ENCODE measurements at regions not wholly inside any gene's neighbourhood (a gene's known extent, or its start where the extent isn't known, plus 50 kb on each side); places are given as distances from the start of the nearest gene placed in this dataset.
A peak's percentile ranks its signal among the peaks of the same experiment; 100 is the strongest.
"Not testable (repeated sequence)": the region's sequence is repeated elsewhere in the genome, so short reads cannot be mapped to it uniquely, and the experiment has no call there.

GRCh38 chr12:131564845-131565244 is 146.0 kb upstream of the SFSWAP start:
- H3K27me3 Mint-ChIP-seq (ENCODE audit: low read depth in 3 of 3), result peaks cover 0 to 2% (median 2%) of the 10 kb centered on the region in 3 donors
- H3K36me3 Mint-ChIP-seq, result no peaks in the 10 kb centered on the region
- H3K4me1 Mint-ChIP-seq, result peaks cover 0 to 1% of the 10 kb centered on the region in 2 donors
- H3K9me3 Mint-ChIP-seq, result peaks cover 0 to 2% (median 0%) of the 10 kb centered on the region in 6 donors
- H3K4me3 Mint-ChIP-seq, result no peak overlapping the region
- H3K27ac Mint-ChIP-seq, result peak overlapping the region in 1 of 6 donors; percentile 71
- no peak for DNase-seq

- H3K27ac Mint-ChIP-seq, result peak overlapping the region in 1 of 6 donors; percentile 71
- peaks cover 0 to 2% (median 2%) of the 10 kb centered on the region in 3 donors for H3K27me3 Mint-ChIP-seq (ENCODE audit: low read depth in 3 of 3)
- no peak for DNase-seq
- H3K36me3 Mint-ChIP-seq, result no peaks in the 10 kb centered on the region
- H3K4me1 Mint-ChIP-seq, result no peaks in the 10 kb centered on the region
- H3K9me3 Mint-ChIP-seq, result peaks cover 0 to 2% (median 0%) of the 10 kb centered on the region in 6 donors
- no peak overlapping the region for H3K4me3 Mint-ChIP-seq
Measured at GRCh38 chr12:131565267-131566015, 145.4 kb upstream of the SFSWAP start.

GRCh38 chr12:131568336-131568735 is 142.6 kb upstream of the SFSWAP start:
- H3K27me3 Mint-ChIP-seq (ENCODE audit: low read depth in 3 of 3), result peaks cover 2 to 3% (median 2%) of the 10 kb centered on the region in 3 donors
- DNase-seq, result no peak
- H3K9me3 Mint-ChIP-seq, result peaks cover 0 to 2% (median 0%) of the 10 kb centered on the region in 6 donors
- no peaks in the 10 kb centered on the region for H3K4me1 Mint-ChIP-seq
- H3K4me3 Mint-ChIP-seq, result no peak overlapping the region
- no peak overlapping the region for H3K27ac Mint-ChIP-seq
- H3K36me3 Mint-ChIP-seq, result no peaks in the 10 kb centered on the region

- H3K27ac Mint-ChIP-seq, result no peak overlapping the region
- DNase-seq, result no peak
- H3K27me3 Mint-ChIP-seq (ENCODE audit: low read depth in 3 of 3), result peaks cover 2 to 3% (median 2%) of the 10 kb centered on the region in 3 donors
- H3K4me3 Mint-ChIP-seq, result no peak overlapping the region
- peaks cover 0 to 2% (median 0%) of the 10 kb centered on the region in 6 donors for H3K9me3 Mint-ChIP-seq
- no peaks in the 10 kb centered on the region for H3K4me1 Mint-ChIP-seq
- no peaks in the 10 kb centered on the region for H3K36me3 Mint-ChIP-seq
Measured at GRCh38 chr12:131570596-131570995, 140.3 kb upstream of the SFSWAP start.

GRCh38 chr12:131571827-131572226 is 139.1 kb upstream of the SFSWAP start:
- Mint-ChIP-seq H3K9me3 (peaks cover 0 to 2% (median 0%) of the 10 kb centered on the region in 6 donors), H3K4me3 (no peak overlapping the region), H3K36me3 (no peaks in the 10 kb centered on the region), H3K4me1 (no peaks in the 10 kb centered on the region), H3K27me3 (ENCODE audit: low read depth in 3 of 3) (peaks cover 2 to 4% (median 3%) of the 10 kb centered on the region in 3 donors), H3K27ac (peak overlapping the region in 1 of 6 donors; percentile 50)
- DNase-seq, result no peak

- Mint-ChIP-seq H3K4me1 (no peaks in the 10 kb centered on the region), H3K4me3 (no peak overlapping the region), H3K27ac (no peak overlapping the region), H3K9me3 (peaks cover 0 to 2% (median 0%) of the 10 kb centered on the region in 6 donors), H3K27me3 (ENCODE audit: low read depth in 3 of 3) (peaks cover 2 to 4% (median 3%) of the 10 kb centered on the region in 3 donors), H3K36me3 (no peaks in the 10 kb centered on the region)
- DNase-seq, result no peak
Measured at GRCh38 chr12:131572626-131573025, 138.3 kb upstream of the SFSWAP start.

- Mint-ChIP-seq H3K27ac (no peak overlapping the region), H3K36me3 (no peaks in the 10 kb centered on the region), H3K4me3 (no peak overlapping the region), H3K4me1 (no peaks in the 10 kb centered on the region), H3K27me3 (ENCODE audit: low read depth in 3 of 3) (peaks cover 2 to 4% (median 4%) of the 10 kb centered on the region in 3 donors), H3K9me3 (peaks cover 0 to 2% (median 0%) of the 10 kb centered on the region in 6 donors)
- no peak for DNase-seq
Measured at GRCh38 chr12:131573631-131574394, 137.1 kb upstream of the SFSWAP start.

- no peak for DNase-seq
- Mint-ChIP-seq H3K27me3 (ENCODE audit: low read depth in 3 of 3) (peaks cover 2 to 4% (median 4%) of the 10 kb centered on the region in 3 donors), H3K36me3 (no peaks in the 10 kb centered on the region), H3K9me3 (no peaks in the 10 kb centered on the region), H3K27ac (no peak overlapping the region), H3K4me1 (no peaks in the 10 kb centered on the region), H3K4me3 (no peak overlapping the region)
Measured at GRCh38 chr12:131574395-131574771, 136.5 kb upstream of the SFSWAP start.

GRCh38 chr12:131575371-131575770 is 135.5 kb upstream of the SFSWAP start:
- Mint-ChIP-seq H3K27ac (no peak overlapping the region), H3K4me1 (no peaks in the 10 kb centered on the region), H3K4me3 (no peak overlapping the region), H3K27me3 (ENCODE audit: low read depth in 3 of 3) (peaks cover 0 to 4% (median 4%) of the 10 kb centered on the region in 3 donors), H3K36me3 (no peaks in the 10 kb centered on the region), H3K9me3 (no peaks in the 10 kb centered on the region)
- DNase-seq, result no peak

GRCh38 chr12:131576734-131577133 is 134.2 kb upstream of the SFSWAP start:
- peak overlapping the region in 1 of 6 donors; percentile 64 for H3K27ac Mint-ChIP-seq
- H3K36me3 Mint-ChIP-seq, result not testable (repeated sequence)

GRCh38 chr12:131577766-131578165 is 133.1 kb upstream of the SFSWAP start:
- Mint-ChIP-seq H3K27me3 (ENCODE audit: low read depth in 3 of 3) (peaks cover 0 to 5% (median 2%) of the 10 kb centered on the region in 3 donors), H3K9me3 (no peaks in the 10 kb centered on the region), H3K4me1 (no peaks in the 10 kb centered on the region), H3K4me3 (no peak overlapping the region), H3K27ac (no peak overlapping the region), H3K36me3 (no peaks in the 10 kb centered on the region)
- DNase-seq, result no peak

More at GRCh38 chr12:131576734-131577133, 134.2 kb upstream of the SFSWAP start:
- H3K4me1 Mint-ChIP-seq; DNase-seq; H3K27me3 Mint-ChIP-seq (ENCODE audit: low read depth in 3 of 3); H3K9me3 Mint-ChIP-seq; H3K4me3 Mint-ChIP-seq: not testable (repeated sequence)

GRCh38 chr12:131578828-131579470 is 131.9 kb upstream of the SFSWAP start:
- Mint-ChIP-seq H3K27me3 (ENCODE audit: low read depth in 3 of 3) (peaks cover 3 to 7% (median 5%) of the 10 kb centered on the region in 3 donors), H3K4me3 (no peak overlapping the region), H3K27ac (no peak overlapping the region), H3K36me3 (no peaks in the 10 kb centered on the region), H3K4me1 (no peaks in the 10 kb centered on the region), H3K9me3 (no peaks in the 10 kb centered on the region)
- DNase-seq, result no peak

GRCh38 chr12:131583090-131583712 is 127.7 kb upstream of the SFSWAP start:
- Mint-ChIP-seq H3K27me3 (ENCODE audit: low read depth in 3 of 3) (peaks cover 5 to 7% (median 5%) of the 10 kb centered on the region in 3 donors), H3K9me3 (no peaks in the 10 kb centered on the region), H3K4me3 (no peak overlapping the region), H3K27ac (no peak overlapping the region), H3K36me3 (no peaks in the 10 kb centered on the region), H3K4me1 (no peaks in the 10 kb centered on the region)
- no peak for DNase-seq

All from immature natural killer cell (primary cell).